Breast epithelium (tissue), 3 donors: ENCODE measurements at regions not wholly inside any gene's neighbourhood (a gene's known extent, or its start where the extent isn't known, plus 50 kb on each side); places are given as distances from the start of the nearest gene placed in this dataset.

Source experiments
- CTCF ChIP-seq, 3 donors: fragments of 450-650 bp; IDR thresholded peaks; one replicate each; pipeline ENCODE4 v1.5.1; 2016 to 2017; ENCODE audit warnings: antibody characterized with exemption in 3 of 3, mild to moderate bottlenecking in 3 of 3, moderate library complexity in 3 of 3
- POLR2A ChIP-seq: fragments of 450-650 bp; IDR thresholded peaks from one replicate; pipeline ENCODE4 v1.6.1; 2016; ENCODE audit warnings: antibody characterized with exemption, mild to moderate bottlenecking, moderate library complexity

GRCh38 chr14:53304726-53305381 lies 151.7 kb upstream of the DDHD1 start:
- TF ChIP-seq POLR2A (no peak), CTCF (IDR thresholded peaks at IDR 0.05) (no peak)
